HepG2 (cell line): ENCODE measurements at regions not wholly inside any gene's neighbourhood (a gene's known extent, or its start where the extent isn't known, plus 50 kb on each side); places are given as distances from the start of the nearest gene placed in this dataset.

Experiments used
- ATAC-seq: fragments of 200-7000 bp; cut with Tn5 transposase; 3 replicates; pipeline ENCODE4 v1.9.1; 2020; ENCODE audit warnings: mild to moderate bottlenecking, moderate library complexity
- BruUV-seq: library from RNA; stranded (reverse); fragments of 400-500 nt; replicated peaks from 2 replicates; lab custom pipeline; 2021; lab: Mats Ljungman, UMichigan
- CTCF ChIA-PET: fragments of 300-600 bp; formaldehyde crosslinking; extraction: SDS; loops from one replicate; lab custom pipeline; 2021; ENCODE audit warnings: low total read pairs, inconsistent platforms, low intra/inter-chr PET ratio; lab: Yijun Ruan, JAX
- POLR2A ChIA-PET: fragments of 350-600 bp; sonication (Branson Sonifier 250); formaldehyde crosslinking; loops from one replicate; lab custom pipeline; 2020; ENCODE audit warnings: antibody characterized with exemption, inconsistent platforms; lab: Yijun Ruan, JAX
- DNase-seq: peaks from one replicate; pipeline ENCODE4 v3.0.0-alpha.2; 2015; ENCODE audit warnings: low spot score
- FAIRE-seq: peaks from 3 replicates; lab custom pipeline; 2011; peaks lifted over from hg19 to GRCh38; lab: Jason Lieb, UNC
- H2AFZ ChIP-seq: one replicate; pipeline ENCODE4 v1.6.1; 2011; ENCODE audit warnings: low read length, inconsistent platforms
- H3K27ac ChIP-seq: fragments of 300-600 bp; 3 replicates; pipeline ENCODE4 v1.8.0; 2011; ENCODE audit warnings: mixed run types, mild to moderate bottlenecking, mixed read lengths, low read length, inconsistent platforms; ENCODE audit not compliant: insufficient read depth; ENCODE audit errors: extremely low read length
- H3K27me3 ChIP-seq, 2 experiments: fragments of 200-600 bp in 1 of 2; 2 replicates in 1 of 2; 3 replicates in 1 of 2; pipeline versions ENCODE4 v1.6.0 to v1.8.0; 2011; ENCODE audit warnings: low read length in 2 of 2, mild to moderate bottlenecking in 2 of 2, moderate library complexity in 2 of 2, inconsistent platforms in 1 of 2; ENCODE audit not compliant: insufficient read depth in 2 of 2, control insufficient read depth in 1 of 2
- H3K36me3 ChIP-seq, 2 experiments: fragments of 200-600 bp in 1 of 2; replicated peaks in 1 of 2; 2 replicates in 1 of 2; 3 replicates in 1 of 2; pipeline versions ENCODE4 v1.5.1 to v1.8.0; 2011; ENCODE audit warnings: low read length in 2 of 2, inconsistent platforms in 1 of 2; ENCODE audit not compliant: insufficient read depth in 2 of 2, control insufficient read depth in 1 of 2
- H3K4me1 ChIP-seq: 2 replicates; pipeline ENCODE4 v1.5.1; 2012; ENCODE audit warnings: low read length, inconsistent platforms; ENCODE audit not compliant: insufficient read depth
- H3K4me2 ChIP-seq: 2 replicates; pipeline ENCODE4 v1.6.0; 2011; ENCODE audit warnings: low read depth, low read length, inconsistent platforms
- H3K4me3 ChIP-seq, 3 experiments: fragments of 200-600 bp in 1 of 3; sonication (generic), shearing (Covaris generic) in 1 of 3; replicated peaks in 1 of 3; 2 replicates each; pipeline ENCODE4 v1.5.1; 2011 to 2016; ENCODE audit warnings: low read length in 3 of 3, inconsistent platforms in 2 of 3, low read depth in 2 of 3, mild to moderate bottlenecking in 2 of 3, control low read depth in 1 of 3, mixed read lengths in 1 of 3; ENCODE audit not compliant: insufficient read depth in 1 of 3
- H3K79me2 ChIP-seq: one replicate; pipeline ENCODE4 v1.6.1; 2011; ENCODE audit warnings: low read length, inconsistent platforms; ENCODE audit not compliant: insufficient read depth
- H3K9ac ChIP-seq: 2 replicates; pipeline ENCODE4 v1.6.0; 2011; ENCODE audit warnings: mild to moderate bottlenecking, low read depth, low read length, inconsistent platforms; ENCODE audit not compliant: insufficient read depth
- H3K9me3 ChIP-seq: 2 replicates; pipeline ENCODE4 v1.5.1; 2012; ENCODE audit warnings: mild to moderate bottlenecking, low read length
- H4K20me1 ChIP-seq: 2 replicates; pipeline ENCODE4 v1.6.0; 2011; ENCODE audit warnings: inconsistent platforms, mild to moderate bottlenecking, low read length, moderate library complexity; ENCODE audit not compliant: insufficient read depth
- GATAD1 ChIP-seq: IDR thresholded peaks from 2 replicates; pipeline ENCODE4 v1.6.1; 2016; ENCODE audit warnings: missing genetic modification reagents, missing compliant biosample characterization
- JUND ChIP-seq: sonication (generic); formaldehyde crosslinking; IDR thresholded peaks from 2 replicates; pipeline ENCODE4 v1.8.0; 2022; ENCODE audit warnings: mild to moderate bottlenecking, missing genetic modification reagents
- MEIS1 ChIP-seq: sonication (generic); formaldehyde crosslinking; IDR thresholded peaks from 2 replicates; pipeline ENCODE4 v1.9.0; 2021; ENCODE audit warnings: mild to moderate bottlenecking, missing genetic modification reagents, moderate library complexity, borderline replicate concordance
- SIX1 ChIP-seq: sonication (generic); formaldehyde crosslinking; IDR thresholded peaks from 2 replicates; pipeline ENCODE4 v1.4.0; 2020; ENCODE audit warnings: missing genetic modification reagents, borderline replicate concordance
- STAG1 ChIP-seq: sonication (generic); formaldehyde crosslinking; IDR thresholded peaks from 2 replicates; pipeline ENCODE4 v1.4.0; 2020; ENCODE audit warnings: missing genetic modification reagents
- ZNF580 ChIP-seq: IDR thresholded peaks from 2 replicates; pipeline ENCODE4 v1.6.1; 2016; ENCODE audit warnings: low read depth, borderline replicate concordance
- ZNF629 ChIP-seq: sonication (generic); formaldehyde crosslinking; conservative IDR thresholded peaks from 2 replicates; pipeline ENCODE4 v1.5.0; 2020; ENCODE audit warnings: missing genetic modification reagents
- ZNF720 ChIP-seq: sonication (generic); formaldehyde crosslinking; IDR thresholded peaks from 2 replicates; pipeline ENCODE4 v1.4.0; 2020; ENCODE audit warnings: missing genetic modification reagents
- WGBS: methylation state at CpG from one replicate; pipeline ENCODE4 v1.1.6; 2017; ENCODE audit warnings: low lambda C conversion rate; 5-methylcytosine and 5-hydroxymethylcytosine counted together
- in situ Hi-C: cut with HindIII; loops from 2 replicates; pipeline ENCODE4 v1.10.0; 2017; ENCODE audit warnings: low pct_unique_long_range_greater_than_20kb; ENCODE audit not compliant: extremely low pct_ligation_motif_present
- intact Hi-C: fragments of 100-400 bp; cut with micrococcal nuclease; formaldehyde crosslinking; loops from one replicate; pipeline ENCODE4 v1.10.0; 2022; ENCODE audit not compliant: unreplicated experiment
- TF ChIP-seq, protein P1 (sequence below): sonication (generic); formaldehyde crosslinking; IDR thresholded peaks from 2 replicates; pipeline ENCODE4 v1.9.0; 2021; ENCODE audit warnings: mild to moderate bottlenecking, missing genetic modification reagents
- TF ChIP-seq, protein P2 (sequence below): sonication (generic); formaldehyde crosslinking; IDR thresholded peaks from 2 replicates; pipeline ENCODE4 v1.4.0; 2020; ENCODE audit warnings: missing genetic modification reagents, borderline replicate concordance

GRCh38 chr2:7725171-7725849 is 808.1 kb downstream of the RNF144A start:
- no peak overlapping the region for H2AFZ ChIP-seq
- H3K27me3 ChIP-seq, result peaks cover 0 to 5% of the 10 kb centered on the region in 2 experiments; a peak in 1 of 5 replicates
- no TSS peak for BruUV-seq

DNA sequence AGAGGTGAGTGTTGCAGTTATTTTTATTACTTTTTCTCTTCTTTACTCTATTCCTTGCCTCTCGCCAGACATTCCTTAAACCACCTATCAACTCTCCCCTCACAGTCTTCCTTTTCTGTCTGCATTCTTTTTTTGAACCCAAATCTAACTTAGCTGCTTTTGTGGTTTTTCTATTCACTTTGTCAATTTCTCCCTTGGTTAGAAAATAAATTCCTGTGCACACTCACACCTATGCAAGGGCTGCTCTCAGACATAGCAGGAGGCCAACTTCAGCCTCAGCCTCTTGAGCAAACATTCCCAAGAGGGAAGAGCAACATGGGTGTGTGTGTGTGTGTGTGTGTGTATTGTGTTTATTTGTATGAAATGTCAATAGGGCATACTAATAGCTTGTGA is 808.6 kb downstream of the RNF144A start:
- Histone ChIP-seq H3K4me3 (no peak overlapping the region), H3K27ac (no peak overlapping the region), H3K36me3 (no peaks in the 10 kb centered on the region), H3K4me2 (no peak overlapping the region), H3K9me3 (no peaks in the 10 kb centered on the region), H3K27me3 (peaks cover 0 to 5% of the 10 kb centered on the region in 2 experiments; a peak in 1 of 5 replicates), H4K20me1 (no peaks in the 10 kb centered on the region), H3K9ac (no peak overlapping the region), H3K79me2 (no peaks in the 10 kb centered on the region), H2AFZ (no peak overlapping the region), H3K4me1 (no peaks in the 10 kb centered on the region)
- ATAC-seq, result no peak
- no TSS peak for BruUV-seq
- no peak for DNase-seq
- ChIA-PET POLR2A (no interaction called here), CTCF (no interaction called here)
- in situ Hi-C loops, result no loop called here
- FAIRE-seq, result no peak
- intact Hi-C loops, result no loop called here
- 58% methylated on average over 1 of the region's 1 CpG for WGBS
- TF ChIP-seq, protein P1, sequence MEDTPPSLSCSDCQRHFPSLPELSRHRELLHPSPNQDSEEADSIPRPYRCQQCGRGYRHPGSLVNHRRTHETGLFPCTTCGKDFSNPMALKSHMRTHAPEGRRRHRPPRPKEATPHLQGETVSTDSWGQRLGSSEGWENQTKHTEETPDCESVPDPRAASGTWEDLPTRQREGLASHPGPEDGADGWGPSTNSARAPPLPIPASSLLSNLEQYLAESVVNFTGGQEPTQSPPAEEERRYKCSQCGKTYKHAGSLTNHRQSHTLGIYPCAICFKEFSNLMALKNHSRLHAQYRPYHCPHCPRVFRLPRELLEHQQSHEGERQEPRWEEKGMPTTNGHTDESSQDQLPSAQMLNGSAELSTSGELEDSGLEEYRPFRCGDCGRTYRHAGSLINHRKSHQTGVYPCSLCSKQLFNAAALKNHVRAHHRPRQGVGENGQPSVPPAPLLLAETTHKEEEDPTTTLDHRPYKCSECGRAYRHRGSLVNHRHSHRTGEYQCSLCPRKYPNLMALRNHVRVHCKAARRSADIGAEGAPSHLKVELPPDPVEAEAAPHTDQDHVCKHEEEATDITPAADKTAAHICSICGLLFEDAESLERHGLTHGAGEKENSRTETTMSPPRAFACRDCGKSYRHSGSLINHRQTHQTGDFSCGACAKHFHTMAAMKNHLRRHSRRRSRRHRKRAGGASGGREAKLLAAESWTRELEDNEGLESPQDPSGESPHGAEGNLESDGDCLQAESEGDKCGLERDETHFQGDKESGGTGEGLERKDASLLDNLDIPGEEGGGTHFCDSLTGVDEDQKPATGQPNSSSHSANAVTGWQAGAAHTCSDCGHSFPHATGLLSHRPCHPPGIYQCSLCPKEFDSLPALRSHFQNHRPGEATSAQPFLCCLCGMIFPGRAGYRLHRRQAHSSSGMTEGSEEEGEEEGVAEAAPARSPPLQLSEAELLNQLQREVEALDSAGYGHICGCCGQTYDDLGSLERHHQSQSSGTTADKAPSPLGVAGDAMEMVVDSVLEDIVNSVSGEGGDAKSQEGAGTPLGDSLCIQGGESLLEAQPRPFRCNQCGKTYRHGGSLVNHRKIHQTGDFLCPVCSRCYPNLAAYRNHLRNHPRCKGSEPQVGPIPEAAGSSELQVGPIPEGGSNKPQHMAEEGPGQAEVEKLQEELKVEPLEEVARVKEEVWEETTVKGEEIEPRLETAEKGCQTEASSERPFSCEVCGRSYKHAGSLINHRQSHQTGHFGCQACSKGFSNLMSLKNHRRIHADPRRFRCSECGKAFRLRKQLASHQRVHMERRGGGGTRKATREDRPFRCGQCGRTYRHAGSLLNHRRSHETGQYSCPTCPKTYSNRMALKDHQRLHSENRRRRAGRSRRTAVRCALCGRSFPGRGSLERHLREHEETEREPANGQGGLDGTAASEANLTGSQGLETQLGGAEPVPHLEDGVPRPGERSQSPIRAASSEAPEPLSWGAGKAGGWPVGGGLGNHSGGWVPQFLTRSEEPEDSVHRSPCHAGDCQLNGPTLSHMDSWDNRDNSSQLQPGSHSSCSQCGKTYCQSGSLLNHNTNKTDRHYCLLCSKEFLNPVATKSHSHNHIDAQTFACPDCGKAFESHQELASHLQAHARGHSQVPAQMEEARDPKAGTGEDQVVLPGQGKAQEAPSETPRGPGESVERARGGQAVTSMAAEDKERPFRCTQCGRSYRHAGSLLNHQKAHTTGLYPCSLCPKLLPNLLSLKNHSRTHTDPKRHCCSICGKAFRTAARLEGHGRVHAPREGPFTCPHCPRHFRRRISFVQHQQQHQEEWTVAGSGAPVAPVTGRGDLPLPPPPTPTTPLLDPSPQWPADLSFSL (CRISPR knock-in tag), result no peak
- no peak for TF ChIP-seq ZNF580 (CRISPR knock-in tag)
- TF ChIP-seq ZNF720, result no peak
- no peak for TF ChIP-seq MEIS1 (CRISPR knock-in tag)
- TF ChIP-seq, protein P2, sequence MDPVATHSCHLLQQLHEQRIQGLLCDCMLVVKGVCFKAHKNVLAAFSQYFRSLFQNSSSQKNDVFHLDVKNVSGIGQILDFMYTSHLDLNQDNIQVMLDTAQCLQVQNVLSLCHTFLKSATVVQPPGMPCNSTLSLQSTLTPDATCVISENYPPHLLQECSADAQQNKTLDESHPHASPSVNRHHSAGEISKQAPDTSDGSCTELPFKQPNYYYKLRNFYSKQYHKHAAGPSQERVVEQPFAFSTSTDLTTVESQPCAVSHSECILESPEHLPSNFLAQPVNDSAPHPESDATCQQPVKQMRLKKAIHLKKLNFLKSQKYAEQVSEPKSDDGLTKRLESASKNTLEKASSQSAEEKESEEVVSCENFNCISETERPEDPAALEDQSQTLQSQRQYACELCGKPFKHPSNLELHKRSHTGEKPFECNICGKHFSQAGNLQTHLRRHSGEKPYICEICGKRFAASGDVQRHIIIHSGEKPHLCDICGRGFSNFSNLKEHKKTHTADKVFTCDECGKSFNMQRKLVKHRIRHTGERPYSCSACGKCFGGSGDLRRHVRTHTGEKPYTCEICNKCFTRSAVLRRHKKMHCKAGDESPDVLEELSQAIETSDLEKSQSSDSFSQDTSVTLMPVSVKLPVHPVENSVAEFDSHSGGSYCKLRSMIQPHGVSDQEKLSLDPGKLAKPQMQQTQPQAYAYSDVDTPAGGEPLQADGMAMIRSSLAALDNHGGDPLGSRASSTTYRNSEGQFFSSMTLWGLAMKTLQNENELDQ (CRISPR knock-in tag), result no peak
- no peak for TF ChIP-seq JUND (CRISPR knock-in tag)
- TF ChIP-seq GATAD1 (CRISPR knock-in tag), result no peak

More at GRCh38 chr2:7725171-7725849, 808.1 kb downstream of the RNF144A start:
- Histone ChIP-seq H3K9ac (no peak overlapping the region), H3K79me2 (no peaks in the 10 kb centered on the region), H3K27ac (no peak overlapping the region), H3K36me3 (no peaks in the 10 kb centered on the region), H3K4me1 (no peaks in the 10 kb centered on the region), H3K4me3 (no peak overlapping the region), H3K4me2 (no peak overlapping the region), H4K20me1 (no peaks in the 10 kb centered on the region), H3K9me3 (no peaks in the 10 kb centered on the region)
- intact Hi-C loops (no loop called here), in situ Hi-C loops (no loop called here)
- ATAC-seq, result no peak
- POLR2A ChIA-PET, result no interaction called here
- TF ChIP-seq STAG1 (CRISPR knock-in tag), result 0 out of 2 replicates have a peak, but pooled peaks have one; percentile 28
- TF ChIP-seq SIX1, result no peak
- TF ChIP-seq ZNF629 (CRISPR knock-in tag), result no peak
- CTCF ChIA-PET, result no interaction called here
- no peak for DNase-seq
- no peak for FAIRE-seq
- WGBS, result 44% methylated on average over 9 of the region's 9 CpGs
